GM12875 (cell line): ENCODE measurements at regions not wholly inside any gene's neighbourhood (a gene's known extent, or its start where the extent isn't known, plus 50 kb on each side); places are given as distances from the start of the nearest gene placed in this dataset.

Source experiments
- H3K4me3 ChIP-seq: one replicate; pipeline ENCODE4 v1.5.1; 2011; ENCODE audit warnings: low read depth, low read length, control low read depth
- CTCF ChIP-seq: IDR thresholded peaks from 2 replicates; pipeline ENCODE4 v1.5.1; 2011; ENCODE audit warnings: low read depth, mild to moderate bottlenecking, control low read depth, inconsistent platforms, low read length, moderate library complexity, borderline replicate concordance; ENCODE audit not compliant: insufficient read depth

GRCh38 chr12:24705216-24705615 is 243.7 kb downstream of the BCAT1 start:
- H3K4me3 ChIP-seq, result no peak overlapping the region
- no peak for TF ChIP-seq CTCF

- no peak for TF ChIP-seq CTCF
- H3K4me3 ChIP-seq, result no peak overlapping the region
These were observed 247.6 kb downstream of the BCAT1 start for GRCh38 chr12:24701343-24701742.

- no peak for TF ChIP-seq CTCF
- H3K4me3 ChIP-seq, result no peak overlapping the region
These were observed 249.9 kb downstream of the BCAT1 start for GRCh38 chr12:24698972-24699371.

- no peak for TF ChIP-seq CTCF
- H3K4me3 ChIP-seq, result no peak overlapping the region
These were observed 251.1 kb downstream of the BCAT1 start for GRCh38 chr12:24697769-24698168.

GRCh38 chr12:24697295-24697694 is 251.6 kb downstream of the BCAT1 start:
- TF ChIP-seq CTCF, result no peak
- no peak overlapping the region for H3K4me3 ChIP-seq

- H3K4me3 ChIP-seq, result no peak overlapping the region
- TF ChIP-seq CTCF, result no peak
These were observed 252.1 kb downstream of the BCAT1 start for GRCh38 chr12:24696800-24697199.

GRCh38 chr12:24695657-24696329 is 253.1 kb downstream of the BCAT1 start:
- H3K4me3 ChIP-seq, result no peak overlapping the region
- no peak for TF ChIP-seq CTCF
